ENCODE measurements at regions not wholly inside any gene's neighbourhood (a gene's known extent, or its start where the extent isn't known, plus 50 kb on each side); places are given as distances from the start of the nearest gene placed in this dataset.

DNA sequence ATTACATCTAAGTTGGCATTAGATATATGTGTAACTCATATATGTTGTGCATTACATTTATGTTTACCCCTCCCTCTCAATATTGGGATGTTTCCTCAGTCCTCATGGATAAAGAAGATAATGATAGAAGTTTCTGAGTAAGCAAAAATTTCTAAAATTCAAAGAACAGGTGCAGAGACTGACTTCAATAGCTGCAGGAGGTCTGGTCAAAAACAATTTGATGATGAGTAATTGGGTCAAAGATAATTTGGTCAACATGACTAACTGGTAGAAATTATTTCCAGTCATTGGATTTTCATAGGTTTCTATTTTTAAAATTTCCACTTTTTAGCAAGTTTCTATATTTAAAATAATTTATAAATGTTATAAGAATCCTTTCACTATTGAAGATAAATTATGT, 1130.9 kb upstream of the SLC39A10 start:
- TF ChIP-seq CTCF (IDR thresholded peaks at IDR 0.05), result no peak
- TF ChIP-seq POLR2A (IDR thresholded peaks at IDR 0.05; ENCODE audit: low read length), result no peak
- TF ChIP-seq, protein P1, sequence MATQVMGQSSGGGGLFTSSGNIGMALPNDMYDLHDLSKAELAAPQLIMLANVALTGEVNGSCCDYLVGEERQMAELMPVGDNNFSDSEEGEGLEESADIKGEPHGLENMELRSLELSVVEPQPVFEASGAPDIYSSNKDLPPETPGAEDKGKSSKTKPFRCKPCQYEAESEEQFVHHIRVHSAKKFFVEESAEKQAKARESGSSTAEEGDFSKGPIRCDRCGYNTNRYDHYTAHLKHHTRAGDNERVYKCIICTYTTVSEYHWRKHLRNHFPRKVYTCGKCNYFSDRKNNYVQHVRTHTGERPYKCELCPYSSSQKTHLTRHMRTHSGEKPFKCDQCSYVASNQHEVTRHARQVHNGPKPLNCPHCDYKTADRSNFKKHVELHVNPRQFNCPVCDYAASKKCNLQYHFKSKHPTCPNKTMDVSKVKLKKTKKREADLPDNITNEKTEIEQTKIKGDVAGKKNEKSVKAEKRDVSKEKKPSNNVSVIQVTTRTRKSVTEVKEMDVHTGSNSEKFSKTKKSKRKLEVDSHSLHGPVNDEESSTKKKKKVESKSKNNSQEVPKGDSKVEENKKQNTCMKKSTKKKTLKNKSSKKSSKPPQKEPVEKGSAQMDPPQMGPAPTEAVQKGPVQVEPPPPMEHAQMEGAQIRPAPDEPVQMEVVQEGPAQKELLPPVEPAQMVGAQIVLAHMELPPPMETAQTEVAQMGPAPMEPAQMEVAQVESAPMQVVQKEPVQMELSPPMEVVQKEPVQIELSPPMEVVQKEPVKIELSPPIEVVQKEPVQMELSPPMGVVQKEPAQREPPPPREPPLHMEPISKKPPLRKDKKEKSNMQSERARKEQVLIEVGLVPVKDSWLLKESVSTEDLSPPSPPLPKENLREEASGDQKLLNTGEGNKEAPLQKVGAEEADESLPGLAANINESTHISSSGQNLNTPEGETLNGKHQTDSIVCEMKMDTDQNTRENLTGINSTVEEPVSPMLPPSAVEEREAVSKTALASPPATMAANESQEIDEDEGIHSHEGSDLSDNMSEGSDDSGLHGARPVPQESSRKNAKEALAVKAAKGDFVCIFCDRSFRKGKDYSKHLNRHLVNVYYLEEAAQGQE (IDR thresholded peaks at IDR 0.05), result no peak
- no peak for TF ChIP-seq SMC3 (IDR thresholded peaks at IDR 0.05)
- TF ChIP-seq HOXA7 (CRISPR knock-in tag; IDR thresholded peaks at IDR 0.05), result no peak
- no peak for TF ChIP-seq BHLHE40 (IDR thresholded peaks at IDR 0.05; ENCODE audit: low read depth, low read length)
